ENCODE measurements at regions not wholly inside any gene's neighbourhood (a gene's known extent, or its start where the extent isn't known, plus 50 kb on each side); places are given as distances from the start of the nearest gene placed in this dataset.

DNA sequence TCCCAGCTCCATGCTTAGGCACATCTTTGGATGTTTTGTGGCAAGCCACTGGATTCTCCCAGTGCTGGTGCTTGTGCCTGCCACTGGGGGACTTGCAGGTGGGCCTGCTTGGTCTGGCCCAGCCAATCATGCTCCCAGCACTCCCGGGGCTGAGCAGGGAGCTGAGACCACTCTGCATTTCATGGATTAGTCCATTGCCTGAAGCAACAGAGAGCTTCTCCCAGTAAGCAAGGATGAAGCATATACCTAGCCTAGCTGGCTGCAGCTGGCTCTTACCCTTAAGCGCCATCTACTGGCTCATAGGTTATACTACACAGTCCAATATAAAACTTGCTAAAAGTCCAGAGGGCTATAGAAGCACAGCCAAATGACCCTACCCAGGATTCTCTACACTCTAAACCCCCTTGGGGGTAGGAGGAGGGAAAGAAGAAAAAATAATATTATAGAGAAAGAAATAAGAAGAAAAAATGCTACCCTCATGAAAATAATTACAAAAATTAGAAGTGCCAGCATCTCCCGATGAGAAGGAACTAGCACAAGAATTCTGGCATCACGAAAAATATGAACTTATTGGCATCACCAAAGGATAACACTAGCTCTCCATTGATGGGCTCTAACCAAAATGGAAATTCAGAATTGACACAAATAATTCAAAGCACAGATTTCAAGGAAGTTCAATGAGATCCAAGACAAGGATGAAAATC lies 275.3 kb downstream of the C11orf87 start:
- no peak for TF ChIP-seq POLR2AphosphoS5 (IDR thresholded peaks at IDR 0.05; ENCODE audit: low read depth, low read length)
- TF ChIP-seq, protein P1, sequence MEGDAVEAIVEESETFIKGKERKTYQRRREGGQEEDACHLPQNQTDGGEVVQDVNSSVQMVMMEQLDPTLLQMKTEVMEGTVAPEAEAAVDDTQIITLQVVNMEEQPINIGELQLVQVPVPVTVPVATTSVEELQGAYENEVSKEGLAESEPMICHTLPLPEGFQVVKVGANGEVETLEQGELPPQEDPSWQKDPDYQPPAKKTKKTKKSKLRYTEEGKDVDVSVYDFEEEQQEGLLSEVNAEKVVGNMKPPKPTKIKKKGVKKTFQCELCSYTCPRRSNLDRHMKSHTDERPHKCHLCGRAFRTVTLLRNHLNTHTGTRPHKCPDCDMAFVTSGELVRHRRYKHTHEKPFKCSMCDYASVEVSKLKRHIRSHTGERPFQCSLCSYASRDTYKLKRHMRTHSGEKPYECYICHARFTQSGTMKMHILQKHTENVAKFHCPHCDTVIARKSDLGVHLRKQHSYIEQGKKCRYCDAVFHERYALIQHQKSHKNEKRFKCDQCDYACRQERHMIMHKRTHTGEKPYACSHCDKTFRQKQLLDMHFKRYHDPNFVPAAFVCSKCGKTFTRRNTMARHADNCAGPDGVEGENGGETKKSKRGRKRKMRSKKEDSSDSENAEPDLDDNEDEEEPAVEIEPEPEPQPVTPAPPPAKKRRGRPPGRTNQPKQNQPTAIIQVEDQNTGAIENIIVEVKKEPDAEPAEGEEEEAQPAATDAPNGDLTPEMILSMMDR (IDR thresholded peaks at IDR 0.05) = peak; percentile 67
- TF ChIP-seq RFX5 (IDR thresholded peaks at IDR 0.05; ENCODE audit: low read length) = no peak
- TF ChIP-seq GABPA (IDR thresholded peaks at IDR 0.05; ENCODE audit: low read depth) = no peak
- TF ChIP-seq, protein P2, sequence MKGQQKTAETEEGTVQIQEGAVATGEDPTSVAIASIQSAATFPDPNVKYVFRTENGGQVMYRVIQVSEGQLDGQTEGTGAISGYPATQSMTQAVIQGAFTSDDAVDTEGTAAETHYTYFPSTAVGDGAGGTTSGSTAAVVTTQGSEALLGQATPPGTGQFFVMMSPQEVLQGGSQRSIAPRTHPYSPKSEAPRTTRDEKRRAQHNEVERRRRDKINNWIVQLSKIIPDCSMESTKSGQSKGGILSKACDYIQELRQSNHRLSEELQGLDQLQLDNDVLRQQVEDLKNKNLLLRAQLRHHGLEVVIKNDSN (IDR thresholded peaks at IDR 0.05; ENCODE audit: borderline replicate concordance, low read depth) = no peak
- TF ChIP-seq, protein P3, sequence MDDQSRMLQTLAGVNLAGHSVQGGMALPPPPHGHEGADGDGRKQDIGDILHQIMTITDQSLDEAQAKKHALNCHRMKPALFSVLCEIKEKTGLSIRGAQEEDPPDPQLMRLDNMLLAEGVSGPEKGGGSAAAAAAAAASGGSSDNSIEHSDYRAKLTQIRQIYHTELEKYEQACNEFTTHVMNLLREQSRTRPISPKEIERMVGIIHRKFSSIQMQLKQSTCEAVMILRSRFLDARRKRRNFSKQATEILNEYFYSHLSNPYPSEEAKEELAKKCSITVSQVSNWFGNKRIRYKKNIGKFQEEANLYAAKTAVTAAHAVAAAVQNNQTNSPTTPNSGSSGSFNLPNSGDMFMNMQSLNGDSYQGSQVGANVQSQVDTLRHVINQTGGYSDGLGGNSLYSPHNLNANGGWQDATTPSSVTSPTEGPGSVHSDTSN (IDR thresholded peaks at IDR 0.05) = no peak
- TF ChIP-seq YY1 (IDR thresholded peaks at IDR 0.05; ENCODE audit: low read depth) = no peak
- no peak for TF ChIP-seq TCF12 (IDR thresholded peaks at IDR 0.05)
- TF ChIP-seq EP300 (IDR thresholded peaks at IDR 0.05; ENCODE audit: borderline replicate concordance in 1 of 2, low read depth in 1 of 2, low read length in 1 of 2) = no peak
- peak; percentile 75 for TF ChIP-seq SMC3 (IDR thresholded peaks at IDR 0.05; ENCODE audit: low read depth, low read length)
- no peak for TF ChIP-seq MXI1 (IDR thresholded peaks at IDR 0.05; ENCODE audit: low read depth, low read length)
- no peak for TF ChIP-seq CHD2 (IDR thresholded peaks at IDR 0.05; ENCODE audit: low read length, partially characterized antibody)
- no peak for TF ChIP-seq TAF1 (IDR thresholded peaks at IDR 0.05; ENCODE audit: borderline replicate concordance, low read depth, low read length)

Measured in SK-N-SH (cell line).